ENCODE measurements at regions not wholly inside any gene's neighbourhood (a gene's known extent, or its start where the extent isn't known, plus 50 kb on each side); places are given as distances from the start of the nearest gene placed in this dataset.

DNA sequence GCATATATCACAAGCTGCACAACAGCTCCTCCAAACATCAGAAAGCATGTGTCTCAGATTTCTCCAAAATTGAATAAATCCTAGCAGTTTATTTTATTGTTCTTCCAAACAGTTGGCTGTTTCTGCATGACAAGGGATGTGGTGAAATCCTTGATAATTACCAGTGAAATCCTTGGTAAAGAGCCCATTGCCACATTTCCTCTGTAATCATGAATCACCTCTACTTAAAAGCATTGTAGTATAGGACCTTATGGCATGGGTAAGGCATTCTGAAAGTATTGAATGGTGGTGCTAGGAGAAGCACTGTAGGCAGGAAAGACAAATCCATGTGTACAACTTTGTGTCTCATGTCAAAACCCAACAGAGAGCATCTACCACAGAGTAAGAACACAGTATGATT lies 135.8 kb upstream of the NDST3 start:
- DNase-seq, result no peak
- Histone ChIP-seq H3K4me3 (no peak overlapping the region), H3K36me3 (no peaks in the 10 kb centered on the region), H3K27me3 (no peaks in the 10 kb centered on the region), H3K9me3 (no peaks in the 10 kb centered on the region), H3K27ac (no peak overlapping the region), H3K4me1 (no peaks in the 10 kb centered on the region)
- TF ChIP-seq POLR2A (IDR thresholded peaks at IDR 0.05), result no peak
- TF ChIP-seq, protein P1, sequence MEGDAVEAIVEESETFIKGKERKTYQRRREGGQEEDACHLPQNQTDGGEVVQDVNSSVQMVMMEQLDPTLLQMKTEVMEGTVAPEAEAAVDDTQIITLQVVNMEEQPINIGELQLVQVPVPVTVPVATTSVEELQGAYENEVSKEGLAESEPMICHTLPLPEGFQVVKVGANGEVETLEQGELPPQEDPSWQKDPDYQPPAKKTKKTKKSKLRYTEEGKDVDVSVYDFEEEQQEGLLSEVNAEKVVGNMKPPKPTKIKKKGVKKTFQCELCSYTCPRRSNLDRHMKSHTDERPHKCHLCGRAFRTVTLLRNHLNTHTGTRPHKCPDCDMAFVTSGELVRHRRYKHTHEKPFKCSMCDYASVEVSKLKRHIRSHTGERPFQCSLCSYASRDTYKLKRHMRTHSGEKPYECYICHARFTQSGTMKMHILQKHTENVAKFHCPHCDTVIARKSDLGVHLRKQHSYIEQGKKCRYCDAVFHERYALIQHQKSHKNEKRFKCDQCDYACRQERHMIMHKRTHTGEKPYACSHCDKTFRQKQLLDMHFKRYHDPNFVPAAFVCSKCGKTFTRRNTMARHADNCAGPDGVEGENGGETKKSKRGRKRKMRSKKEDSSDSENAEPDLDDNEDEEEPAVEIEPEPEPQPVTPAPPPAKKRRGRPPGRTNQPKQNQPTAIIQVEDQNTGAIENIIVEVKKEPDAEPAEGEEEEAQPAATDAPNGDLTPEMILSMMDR (IDR thresholded peaks at IDR 0.05), result no peak
- no peak for ATAC-seq
- intact Hi-C loops (cut with DNase I), result no loop called here

DNA sequence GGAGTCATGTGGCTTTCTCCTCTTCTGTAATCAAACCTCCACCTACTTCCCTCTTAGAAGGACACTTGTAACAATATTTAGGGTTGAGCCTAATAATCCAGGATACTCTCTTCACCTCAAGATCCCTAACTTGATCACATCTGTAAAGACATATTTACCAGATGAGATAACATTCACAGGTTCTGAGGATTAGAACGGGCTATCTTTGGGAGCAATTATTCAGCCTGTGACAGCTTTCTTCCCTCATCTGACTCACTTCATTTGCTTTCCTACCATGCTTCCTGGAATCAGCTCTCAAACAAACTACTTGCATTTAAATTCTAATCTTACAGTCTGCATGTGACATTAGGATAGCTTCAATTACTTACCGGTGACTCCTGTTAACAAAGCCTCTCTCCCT lies 133.5 kb upstream of the NDST3 start:
- TF ChIP-seq POLR2A (IDR thresholded peaks at IDR 0.05), result no peak
- TF ChIP-seq, protein P1 (IDR thresholded peaks at IDR 0.05), result no peak
- intact Hi-C loops (cut with DNase I), result no loop called here
- 5 to 15% (median 12%) methylated on average over 2 of the region's 2 CpGs for WGBS, 4 donors
- H3K36me3 ChIP-seq, result no peaks in the 10 kb centered on the region
- no peaks in the 10 kb centered on the region for H3K27me3 ChIP-seq
- H3K4me1 ChIP-seq, result no peaks in the 10 kb centered on the region
- no peak overlapping the region for H3K4me3 ChIP-seq
- DNase-seq (no peak), ATAC-seq (no peak)
- no peaks in the 10 kb centered on the region for H3K9me3 ChIP-seq
- H3K27ac ChIP-seq, result no peak overlapping the region

- no peak for DNase-seq
- Histone ChIP-seq H3K9me3 (no peaks in the 10 kb centered on the region), H3K4me3 (no peak overlapping the region), H3K4me1 (no peaks in the 10 kb centered on the region), H3K27ac (no peak overlapping the region), H3K36me3 (no peaks in the 10 kb centered on the region), H3K27me3 (no peaks in the 10 kb centered on the region)
- 55 to 78% (median 66%) methylated on average over 1 of the region's 1 CpG for WGBS, 4 donors
- ATAC-seq, result no peak
- intact Hi-C loops (cut with DNase I), result no loop called here
- TF ChIP-seq, protein P1 (IDR thresholded peaks at IDR 0.05), result no peak
- no peak for TF ChIP-seq POLR2A (IDR thresholded peaks at IDR 0.05)
Measured at GRCh38 chr4:117907646-117908045, 126.6 kb upstream of the NDST3 start.

DNA sequence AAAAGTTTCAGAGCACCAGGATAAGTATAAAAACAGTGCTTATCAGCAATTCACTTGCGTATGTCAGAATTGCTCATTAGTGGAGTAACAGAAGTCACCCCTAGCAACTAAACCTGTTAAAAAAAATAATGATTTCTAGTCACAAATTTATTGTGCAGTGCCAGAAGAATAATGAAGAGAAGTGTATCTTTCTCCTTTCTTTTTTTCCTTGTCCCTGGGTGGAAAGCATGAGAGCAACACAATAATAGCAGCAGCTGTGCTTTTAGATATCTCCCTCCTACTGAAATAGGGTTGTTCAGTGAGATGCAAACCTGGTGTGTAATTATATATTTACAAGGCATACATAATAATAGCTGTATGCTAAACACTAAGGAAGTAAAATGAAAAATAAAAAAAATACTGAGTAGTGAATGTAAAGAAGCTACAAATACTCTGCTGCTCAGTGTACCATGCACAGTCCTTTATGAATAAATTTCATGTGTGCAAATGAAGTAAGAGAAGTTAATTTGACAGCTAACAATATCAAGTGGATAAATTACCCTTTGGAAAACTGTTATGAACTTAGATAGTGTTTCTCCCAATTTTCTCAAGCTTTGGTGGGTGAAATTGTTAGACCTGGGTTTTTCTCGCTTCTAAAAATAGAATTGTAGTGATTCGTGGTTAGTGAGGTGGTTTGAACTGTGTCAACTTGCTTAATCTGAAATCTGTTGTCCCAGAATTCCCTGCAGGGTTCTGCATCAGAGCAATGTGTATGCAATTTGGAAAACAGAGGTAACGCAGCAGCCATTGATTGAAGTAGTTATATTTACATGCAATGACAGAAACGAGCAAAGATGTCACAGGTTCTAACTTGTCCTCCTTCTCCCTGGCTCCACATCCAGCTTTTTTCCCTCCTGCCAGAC lies 125.7 kb upstream of the NDST3 start:
- WGBS, 4 donors, result 38 to 66% (median 58%) methylated on average over 5 of the region's 5 CpGs
- intact Hi-C loops (cut with DNase I), result no loop called here
- H3K4me1 ChIP-seq, result no peaks in the 10 kb centered on the region
- H3K4me3 ChIP-seq, result no peak overlapping the region
- H3K36me3 ChIP-seq, result no peaks in the 10 kb centered on the region
- ATAC-seq, result no peak
- H3K27ac ChIP-seq, result no peak overlapping the region
- H3K9me3 ChIP-seq, result peaks cover 0 to 1% (median 0%) of the 10 kb centered on the region in 12 donors
- no peaks in the 10 kb centered on the region for H3K27me3 ChIP-seq
- no peak for DNase-seq
- TF ChIP-seq POLR2A (IDR thresholded peaks at IDR 0.05), result no peak
- TF ChIP-seq, protein P1 (IDR thresholded peaks at IDR 0.05), result no peak
